ENCODE measurements at regions not wholly inside any gene's neighbourhood (a gene's known extent, or its start where the extent isn't known, plus 50 kb on each side); places are given as distances from the start of the nearest gene placed in this dataset.
"Not testable (repeated sequence)": the region's sequence is repeated elsewhere in the genome, so short reads cannot be mapped to it uniquely, and the experiment has no call there.

DNA sequence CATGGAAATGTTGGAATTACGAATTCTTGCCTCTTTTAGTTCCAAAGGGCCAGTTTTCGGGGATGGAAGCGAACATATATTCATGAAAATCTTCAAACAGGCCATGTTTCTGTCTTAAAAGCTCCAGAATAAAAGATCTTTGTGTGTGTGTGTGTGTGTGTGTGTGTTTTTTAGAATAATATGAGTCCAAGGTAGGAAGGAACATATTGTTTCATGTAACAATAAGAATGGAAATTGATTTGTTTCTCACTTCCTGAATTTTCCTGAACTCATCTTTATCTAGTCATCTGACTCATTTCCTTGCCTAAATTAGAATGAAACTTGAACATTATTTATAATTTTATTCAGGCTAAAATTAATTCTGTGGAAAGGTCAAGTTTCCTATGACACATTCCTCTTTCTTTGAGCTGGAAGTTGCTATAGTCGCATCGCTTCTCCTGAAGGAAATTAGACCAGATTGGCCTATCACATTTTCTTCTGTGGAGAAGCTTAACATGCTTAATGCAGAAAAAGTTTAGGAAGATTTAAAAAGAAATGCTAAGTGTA, 805.1 kb upstream of the ADAMTS5 start:
- Mint-ChIP-seq H3K36me3 (ENCODE audit: low read depth) (no peaks in the 10 kb centered on the region), H3K4me1 (peaks cover 12% of the 10 kb centered on the region), H3K9me3 (no peaks in the 10 kb centered on the region), H3K27ac (peak overlapping the region in 1 of 3 experiments; percentile 17), H3K27me3 (ENCODE audit: low read depth) (no peaks in the 10 kb centered on the region), H3K4me3 (no peak overlapping the region)
- TF ChIP-seq, protein P1, sequence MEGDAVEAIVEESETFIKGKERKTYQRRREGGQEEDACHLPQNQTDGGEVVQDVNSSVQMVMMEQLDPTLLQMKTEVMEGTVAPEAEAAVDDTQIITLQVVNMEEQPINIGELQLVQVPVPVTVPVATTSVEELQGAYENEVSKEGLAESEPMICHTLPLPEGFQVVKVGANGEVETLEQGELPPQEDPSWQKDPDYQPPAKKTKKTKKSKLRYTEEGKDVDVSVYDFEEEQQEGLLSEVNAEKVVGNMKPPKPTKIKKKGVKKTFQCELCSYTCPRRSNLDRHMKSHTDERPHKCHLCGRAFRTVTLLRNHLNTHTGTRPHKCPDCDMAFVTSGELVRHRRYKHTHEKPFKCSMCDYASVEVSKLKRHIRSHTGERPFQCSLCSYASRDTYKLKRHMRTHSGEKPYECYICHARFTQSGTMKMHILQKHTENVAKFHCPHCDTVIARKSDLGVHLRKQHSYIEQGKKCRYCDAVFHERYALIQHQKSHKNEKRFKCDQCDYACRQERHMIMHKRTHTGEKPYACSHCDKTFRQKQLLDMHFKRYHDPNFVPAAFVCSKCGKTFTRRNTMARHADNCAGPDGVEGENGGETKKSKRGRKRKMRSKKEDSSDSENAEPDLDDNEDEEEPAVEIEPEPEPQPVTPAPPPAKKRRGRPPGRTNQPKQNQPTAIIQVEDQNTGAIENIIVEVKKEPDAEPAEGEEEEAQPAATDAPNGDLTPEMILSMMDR (IDR thresholded peaks at IDR 0.05; ENCODE audit: unreplicated experiment in 3 of 3) = no peak

DNA sequence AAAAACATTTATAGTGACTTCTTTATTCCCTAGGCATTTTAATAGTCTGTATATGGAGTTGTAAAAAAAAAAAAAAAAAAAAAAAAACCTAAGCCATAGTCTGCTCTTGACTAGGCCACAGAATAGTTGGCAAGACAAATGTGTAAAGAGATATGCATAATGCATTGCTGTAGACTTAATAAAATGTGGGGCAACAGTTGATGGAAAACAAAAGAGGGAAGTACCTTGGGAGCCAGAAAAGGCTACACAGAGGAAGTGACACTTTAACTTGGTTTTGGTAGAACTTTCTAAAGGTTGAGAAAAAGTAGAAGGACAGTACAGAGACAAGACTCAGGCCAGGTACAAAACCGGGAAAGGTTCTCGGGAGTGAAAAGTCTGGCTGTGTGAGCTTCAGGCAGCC, 802.9 kb upstream of the ADAMTS5 start:
- Mint-ChIP-seq H3K36me3 (ENCODE audit: low read depth) (no peaks in the 10 kb centered on the region), H3K4me3 (no peak overlapping the region), H3K9me3 (no peaks in the 10 kb centered on the region), H3K27me3 (ENCODE audit: low read depth) (no peaks in the 10 kb centered on the region), H3K27ac (no peak overlapping the region), H3K4me1 (peaks cover 8% of the 10 kb centered on the region)
- TF ChIP-seq, protein P1 (IDR thresholded peaks at IDR 0.05; ENCODE audit: unreplicated experiment in 3 of 3) = no peak

DNA sequence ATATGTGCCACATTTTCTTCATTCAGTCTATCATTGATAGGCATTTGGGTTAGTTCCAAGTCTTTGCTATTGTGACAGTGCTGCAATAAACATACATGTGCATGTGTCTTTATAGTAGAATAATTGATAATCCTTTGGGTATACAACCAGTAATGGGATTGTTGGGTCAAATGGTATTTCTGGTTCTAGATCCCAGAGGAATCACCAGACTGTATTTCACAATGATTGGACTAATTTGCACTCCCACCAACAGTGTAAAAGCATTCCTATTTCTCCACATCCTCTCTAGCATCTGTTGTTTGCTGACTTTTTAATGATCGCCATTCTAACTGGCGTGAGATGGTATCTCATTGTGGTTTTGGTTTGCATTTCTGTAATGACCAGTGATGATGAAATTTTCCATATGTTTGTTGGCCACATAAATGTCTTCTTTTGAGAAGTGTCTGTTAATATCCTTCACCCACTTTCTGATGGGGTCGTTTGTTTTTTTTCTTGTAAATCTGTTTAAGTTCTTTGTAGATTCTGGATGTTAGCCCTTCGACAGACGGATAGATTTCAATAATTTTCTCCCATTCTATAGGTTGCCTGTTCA, 801.3 kb upstream of the ADAMTS5 start:
- not testable (repeated sequence) for H3K27ac Mint-ChIP-seq; H3K27me3 Mint-ChIP-seq (ENCODE audit: low read depth); H3K36me3 Mint-ChIP-seq (ENCODE audit: low read depth); H3K4me3 Mint-ChIP-seq; H3K9me3 Mint-ChIP-seq; H3K4me1 Mint-ChIP-seq

DNA sequence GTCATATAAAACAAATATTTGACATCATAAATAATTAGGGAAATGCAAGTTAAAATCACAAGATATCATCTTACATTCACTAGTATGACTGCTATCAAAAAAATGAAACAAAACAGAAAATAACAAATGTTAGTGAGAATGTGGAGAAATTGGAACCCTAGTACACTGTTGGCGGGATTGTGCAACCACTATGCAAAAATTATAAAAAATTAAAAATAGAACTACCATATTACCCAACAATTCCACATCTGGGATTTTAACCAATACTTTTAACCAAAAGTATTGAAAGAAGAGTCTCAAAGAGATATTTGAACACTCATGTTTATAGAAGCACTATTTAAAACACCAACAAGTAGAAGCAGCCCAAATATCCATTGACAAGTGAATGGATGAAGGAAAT, 797.2 kb upstream of the ADAMTS5 start:
- Mint-ChIP-seq H3K9me3 (peaks cover 6% of the 10 kb centered on the region), H3K27me3 (ENCODE audit: low read depth) (no peaks in the 10 kb centered on the region), H3K27ac (no peak overlapping the region), H3K36me3 (ENCODE audit: low read depth) (no peaks in the 10 kb centered on the region), H3K4me3 (no peak overlapping the region), H3K4me1 (peaks cover 12% of the 10 kb centered on the region)
- TF ChIP-seq, protein P1 (IDR thresholded peaks at IDR 0.05; ENCODE audit: unreplicated experiment in 3 of 3) = no peak

DNA sequence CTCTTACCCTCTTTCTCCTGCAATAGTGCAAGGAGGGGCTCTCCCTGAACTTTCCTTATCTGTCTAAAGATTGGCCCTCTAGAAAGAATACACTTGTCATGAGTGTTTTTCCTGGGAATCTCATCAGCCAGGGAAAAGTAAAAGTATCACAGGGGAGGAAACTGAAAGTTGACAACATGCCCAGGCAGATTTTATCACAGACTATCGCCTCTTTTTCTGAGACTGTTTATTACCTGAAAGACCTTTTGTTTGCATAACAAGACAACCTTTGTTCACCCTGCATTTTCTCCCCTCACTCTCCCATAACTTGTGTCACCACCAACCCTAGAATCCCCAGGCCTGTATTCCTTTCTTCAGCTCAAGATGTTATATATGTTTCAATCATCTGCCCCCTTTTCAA, 794.7 kb upstream of the ADAMTS5 start:
- Mint-ChIP-seq H3K4me1 (peaks cover 12% of the 10 kb centered on the region), H3K27ac (peak overlapping the region; percentile 24 to 83 (median 58)), H3K27me3 (ENCODE audit: low read depth) (no peaks in the 10 kb centered on the region), H3K36me3 (ENCODE audit: low read depth) (no peaks in the 10 kb centered on the region), H3K4me3 (no peak overlapping the region), H3K9me3 (peaks cover 6% of the 10 kb centered on the region)
- TF ChIP-seq, protein P1 (IDR thresholded peaks at IDR 0.05; ENCODE audit: unreplicated experiment in 3 of 3) = no peak

DNA sequence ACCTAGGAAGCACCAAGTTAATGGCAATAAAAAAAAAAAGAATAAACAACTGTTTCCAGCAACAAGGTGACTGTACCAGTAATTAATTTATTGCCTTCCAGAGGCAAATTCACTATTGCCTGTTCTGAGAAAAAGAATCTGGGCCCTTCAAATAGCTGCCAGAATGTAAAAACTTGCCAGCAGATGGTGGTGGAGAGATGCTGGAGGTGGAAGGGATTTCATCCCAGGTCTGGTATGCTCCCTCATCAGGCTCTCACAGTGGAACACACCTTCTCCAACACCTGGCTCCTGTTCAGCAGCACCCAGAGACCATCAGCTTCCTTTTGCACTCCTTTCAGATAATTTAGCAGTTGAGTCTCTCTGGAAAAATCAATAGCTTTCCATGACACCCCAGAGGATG, 792.9 kb upstream of the ADAMTS5 start:
- no peaks in the 10 kb centered on the region for H3K36me3 Mint-ChIP-seq (ENCODE audit: low read depth)
- H3K27ac Mint-ChIP-seq = no peak overlapping the region
- H3K27me3 Mint-ChIP-seq (ENCODE audit: low read depth) = no peaks in the 10 kb centered on the region
- peaks cover 6% of the 10 kb centered on the region for H3K9me3 Mint-ChIP-seq
- peaks cover 12% of the 10 kb centered on the region for H3K4me1 Mint-ChIP-seq
- TF ChIP-seq, protein P1 (IDR thresholded peaks at IDR 0.05; ENCODE audit: unreplicated experiment in 3 of 3) = no peak
- H3K4me3 Mint-ChIP-seq = no peak overlapping the region

Measured in nephron (organoid).